HCT116 (cell line): ENCODE measurements at regions not wholly inside any gene's neighbourhood (a gene's known extent, or its start where the extent isn't known, plus 50 kb on each side); places are given as distances from the start of the nearest gene placed in this dataset.

Source experiments
- ATAC-seq: fragments of 200-7000 bp; cut with Tn5 transposase; 2 replicates; pipeline ENCODE4 v1.9.1; 2020; ENCODE audit warnings: mild to moderate bottlenecking, moderate library complexity
- BruUV-seq: library from RNA; stranded (reverse); fragments of 400-500 nt; replicated peaks from 2 replicates; lab custom pipeline; 2021; lab: Mats Ljungman, UMichigan
- CTCF ChIA-PET: fragments of 300-600 bp; sonication (Branson Sonifier 250); formaldehyde crosslinking; loops from one replicate; lab custom pipeline; 2021; ENCODE audit warnings: antibody characterized with exemption; lab: Charles Lee
- POLR2A ChIA-PET: fragments of 300-600, 350-600 bp; sonication (Branson Sonifier 250); formaldehyde crosslinking; loops from one replicate; lab custom pipeline; 2021; ENCODE audit warnings: antibody characterized with exemption; lab: Charles Lee
- RAD21 ChIA-PET, 2 experiments: fragments of 300-600 bp; sonication (Branson Sonifier 250); formaldehyde crosslinking; loops; one replicate each; lab custom pipeline; 2023; ENCODE audit warnings: low total read pairs in 2 of 2; ENCODE audit not compliant: uncharacterized antibody in 2 of 2, unreplicated experiment in 2 of 2, low non-redundant PET in 1 of 2; lab: Charles Lee
- DNase-seq: peaks from one replicate; pipeline ENCODE4 v3.0.0-alpha.2; 2010; ENCODE audit warnings: low read depth, low spot score
- H2AFZ ChIP-seq: fragments of 200-600 bp; shearing (Covaris generic), sonication (generic); 2 replicates; pipeline ENCODE4 v1.6.1; 2017; ENCODE audit warnings: low read depth, mixed run types, mixed read lengths, antibody characterized with exemption, low read length; ENCODE audit not compliant: poor library complexity, severe bottlenecking
- H3K27ac ChIP-seq: 2 replicates; pipeline ENCODE4 v1.5.1; 2012; ENCODE audit warnings: low read depth, low read length
- H3K27me3 ChIP-seq: fragments of 200-600 bp; sonication (generic); 2 replicates; pipeline ENCODE4 v1.6.1; 2016; ENCODE audit warnings: mixed run types, low read length, mixed read lengths; ENCODE audit not compliant: insufficient read depth
- H3K36me3 ChIP-seq, 2 experiments: fragments of 200-500 bp in 1 of 2; fragments of 200-600 bp in 1 of 2; sonication (Bioruptor generic) in 1 of 2; sonication (generic) in 1 of 2; 2 replicates each; pipeline versions ENCODE4 v1.5.1 to v1.6.1; 2014 to 2016; ENCODE audit warnings: low read length in 2 of 2, inconsistent platforms in 1 of 2, mixed read lengths in 1 of 2, mixed run types in 1 of 2; ENCODE audit not compliant: insufficient read depth in 2 of 2, control insufficient read depth in 1 of 2
- H3K4me1 ChIP-seq, 2 experiments: fragments of 200-600 bp in 1 of 2; sonication (generic) in 1 of 2; 2 replicates each; pipeline versions ENCODE4 v1.5.1 to v1.6.1; 2012 to 2017; ENCODE audit warnings: low read length in 2 of 2, inconsistent platforms in 1 of 2, mild to moderate bottlenecking in 1 of 2, mixed read lengths in 1 of 2, mixed run types in 1 of 2, moderate library complexity in 1 of 2; ENCODE audit not compliant: insufficient read depth in 2 of 2, control insufficient read depth in 1 of 2
- H3K4me2 ChIP-seq: fragments of 200-600 bp; sonication (generic); 2 replicates; pipeline ENCODE4 v1.6.1; 2017; ENCODE audit warnings: mixed run types, low read length, mixed read lengths
- H3K4me3 ChIP-seq, 2 experiments: fragments of 200-600 bp in 1 of 2; sonication (generic) in 1 of 2; replicated peaks in 1 of 2; 2 replicates each; pipeline ENCODE4 v1.5.1; 2011 to 2016; ENCODE audit warnings: low read length in 2 of 2, control low read depth in 1 of 2, low read depth in 1 of 2, mild to moderate bottlenecking in 1 of 2, mixed read lengths in 1 of 2, mixed run types in 1 of 2
- H3K79me2 ChIP-seq: fragments of 200-600 bp; sonication (generic); 2 replicates; pipeline ENCODE4 v1.6.1; 2017; ENCODE audit warnings: mild to moderate bottlenecking, mixed run types, low read length, moderate library complexity, mixed read lengths; ENCODE audit not compliant: insufficient read depth
- H3K9ac ChIP-seq: fragments of 200-600 bp; sonication (generic); 2 replicates; pipeline ENCODE4 v1.6.1; 2016; ENCODE audit warnings: low read length, mixed read lengths
- H3K9me2 ChIP-seq: fragments of 200-600 bp; sonication (generic), shearing (Covaris generic); 2 replicates; pipeline ENCODE4 v1.6.1; 2017; ENCODE audit warnings: mixed run types, mild to moderate bottlenecking, moderate library complexity; ENCODE audit not compliant: insufficient read depth
- H3K9me3 ChIP-seq, 2 experiments: fragments of 200-500 bp in 1 of 2; fragments of 200-600 bp in 1 of 2; sonication (Bioruptor generic) in 1 of 2; sonication (generic) in 1 of 2; 2 replicates each; pipeline ENCODE4 v1.6.1; 2014 to 2017; ENCODE audit warnings: low read length in 2 of 2, mixed read lengths in 2 of 2, inconsistent platforms in 1 of 2, low read depth in 1 of 2, mild to moderate bottlenecking in 1 of 2, mixed run types in 1 of 2, moderate library complexity in 1 of 2; ENCODE audit not compliant: control insufficient read depth in 1 of 2, insufficient read depth in 1 of 2
- H4K20me1 ChIP-seq: fragments of 200-600 bp; sonication (generic), shearing (Covaris generic); 2 replicates; pipeline ENCODE4 v1.6.1; 2017; ENCODE audit warnings: mixed run types, mild to moderate bottlenecking, moderate library complexity; ENCODE audit not compliant: insufficient read depth
- CBX3 ChIP-seq: IDR thresholded peaks from 2 replicates; pipeline ENCODE4 v1.6.1; 2012; ENCODE audit warnings: low read depth
- CEBPB ChIP-seq: IDR thresholded peaks from 2 replicates; pipeline ENCODE4 v1.6.1; 2012; ENCODE audit warnings: low read depth
- EGR1 ChIP-seq: IDR thresholded peaks from 2 replicates; pipeline ENCODE4 v1.6.1; 2012; ENCODE audit warnings: low read depth
- ELF1 ChIP-seq: IDR thresholded peaks from 2 replicates; pipeline ENCODE4 v1.6.1; 2012; ENCODE audit warnings: low read depth, borderline replicate concordance
- EZH2 ChIP-seq: fragments of 200-600 bp; sonication (generic); IDR thresholded peaks from 2 replicates; pipeline ENCODE4 v1.6.1; 2017; ENCODE audit warnings: antibody characterized with exemption, mixed run types
- EZH2phosphoT487 ChIP-seq: fragments of 200-600 bp; IDR thresholded peaks from 2 replicates; pipeline ENCODE4 v1.6.1; 2018; ENCODE audit warnings: antibody characterized with exemption, borderline replicate concordance
- FOSL1 ChIP-seq: IDR thresholded peaks from 2 replicates; pipeline ENCODE4 v1.6.1; 2012; ENCODE audit warnings: low read depth
- JUND ChIP-seq: IDR thresholded peaks from 2 replicates; pipeline ENCODE4 v1.6.1; 2012
- POLR2A ChIP-seq: IDR thresholded peaks from 2 replicates; pipeline ENCODE4 v1.7.0; 2011; ENCODE audit warnings: borderline replicate concordance; ENCODE audit not compliant: insufficient read depth, insufficient read length; ENCODE audit errors: extremely low read depth
- RAD21 ChIP-seq: IDR thresholded peaks from 2 replicates; pipeline ENCODE4 v1.6.1; 2012; ENCODE audit warnings: low read depth, mild to moderate bottlenecking
- SIN3A ChIP-seq: IDR thresholded peaks from 2 replicates; pipeline ENCODE4 v1.6.1; 2012; ENCODE audit warnings: low read depth
- SRF ChIP-seq: IDR thresholded peaks from 2 replicates; pipeline ENCODE4 v1.6.1; 2012; ENCODE audit warnings: low read depth
- TCF7L2 ChIP-seq: IDR thresholded peaks from 2 replicates; pipeline ENCODE4 v1.7.0; 2011; ENCODE audit warnings: borderline replicate concordance, inconsistent platforms; ENCODE audit not compliant: insufficient read depth, insufficient read length; ENCODE audit errors: extremely low read depth
- YY1 ChIP-seq: IDR thresholded peaks from 2 replicates; pipeline ENCODE4 v1.6.1; 2011; ENCODE audit warnings: low read length, low read depth, moderate library complexity, mild to moderate bottlenecking; ENCODE audit not compliant: insufficient replicate concordance; ENCODE audit errors: extremely low read depth
- ZFX ChIP-seq: fragments of 450-650 bp; IDR thresholded peaks from 2 replicates; pipeline ENCODE4 v1.6.1; 2017
- ZNF274 ChIP-seq: fragments of 200-500 bp; sonication (Bioruptor generic); IDR thresholded peaks from 2 replicates; pipeline ENCODE4 v1.6.1; 2014; ENCODE audit warnings: mild to moderate bottlenecking, low read depth, low read length, inconsistent platforms
- intact Hi-C: fragments of 100-400 bp; cut with micrococcal nuclease; formaldehyde crosslinking; loops from 2 replicates; pipeline ENCODE4 v1.10.0; 2022
- TF ChIP-seq, protein P1 (sequence below): IDR thresholded peaks from 2 replicates; pipeline ENCODE4 v1.6.1; 2012
- TF ChIP-seq, protein P2 (sequence below): IDR thresholded peaks from 2 replicates; pipeline ENCODE4 v1.6.1; 2012; ENCODE audit warnings: low read depth
- TF ChIP-seq, protein P3 (sequence below), 3 experiments: fragments of 200-600 bp in 1 of 3; sonication (generic) in 1 of 3; IDR thresholded peaks in 2 of 3; conservative IDR thresholded peaks in 1 of 3; 2 replicates each; pipeline ENCODE4 v1.5.1; 2012 to 2017; ENCODE audit warnings: low read depth in 2 of 3, low read length in 2 of 3, antibody characterized with exemption in 1 of 3, borderline replicate concordance in 1 of 3, control low read depth in 1 of 3, mild to moderate bottlenecking in 1 of 3, mixed read lengths in 1 of 3, mixed run types in 1 of 3, moderate library complexity in 1 of 3; ENCODE audit not compliant: insufficient read depth in 1 of 3

GRCh38 chr3:107882261-107882660 lies 208.6 kb downstream of the CD47 start:
- POLR2A ChIA-PET = no interaction called here
- Histone ChIP-seq H3K9me2 (no peaks in the 10 kb centered on the region), H3K9ac (no peak overlapping the region), H3K4me2 (no peak overlapping the region), H2AFZ (no peak overlapping the region), H3K27ac (no peak overlapping the region), H4K20me1 (no peaks in the 10 kb centered on the region), H3K36me3 (no peaks in the 10 kb centered on the region), H3K4me3 (no peak overlapping the region), H3K9me3 (no peaks in the 10 kb centered on the region), H3K27me3 (no peaks in the 10 kb centered on the region), H3K79me2 (no peaks in the 10 kb centered on the region), H3K4me1 (no peaks in the 10 kb centered on the region)
- TF ChIP-seq JUND (no peak), CEBPB (no peak), FOSL1 (no peak), ZNF274 (no peak), CBX3 (no peak), YY1 (no peak), ELF1 (no peak), EZH2 (no peak), SIN3A (no peak), SRF (no peak), TCF7L2 (no peak), EGR1 (no peak), POLR2A (no peak), EZH2phosphoT487 (no peak), RAD21 (no peak), ZFX (no peak)
- TF ChIP-seq, protein P1, sequence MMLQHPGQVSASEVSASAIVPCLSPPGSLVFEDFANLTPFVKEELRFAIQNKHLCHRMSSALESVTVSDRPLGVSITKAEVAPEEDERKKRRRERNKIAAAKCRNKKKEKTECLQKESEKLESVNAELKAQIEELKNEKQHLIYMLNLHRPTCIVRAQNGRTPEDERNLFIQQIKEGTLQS = no peak
- TF ChIP-seq, protein P2, sequence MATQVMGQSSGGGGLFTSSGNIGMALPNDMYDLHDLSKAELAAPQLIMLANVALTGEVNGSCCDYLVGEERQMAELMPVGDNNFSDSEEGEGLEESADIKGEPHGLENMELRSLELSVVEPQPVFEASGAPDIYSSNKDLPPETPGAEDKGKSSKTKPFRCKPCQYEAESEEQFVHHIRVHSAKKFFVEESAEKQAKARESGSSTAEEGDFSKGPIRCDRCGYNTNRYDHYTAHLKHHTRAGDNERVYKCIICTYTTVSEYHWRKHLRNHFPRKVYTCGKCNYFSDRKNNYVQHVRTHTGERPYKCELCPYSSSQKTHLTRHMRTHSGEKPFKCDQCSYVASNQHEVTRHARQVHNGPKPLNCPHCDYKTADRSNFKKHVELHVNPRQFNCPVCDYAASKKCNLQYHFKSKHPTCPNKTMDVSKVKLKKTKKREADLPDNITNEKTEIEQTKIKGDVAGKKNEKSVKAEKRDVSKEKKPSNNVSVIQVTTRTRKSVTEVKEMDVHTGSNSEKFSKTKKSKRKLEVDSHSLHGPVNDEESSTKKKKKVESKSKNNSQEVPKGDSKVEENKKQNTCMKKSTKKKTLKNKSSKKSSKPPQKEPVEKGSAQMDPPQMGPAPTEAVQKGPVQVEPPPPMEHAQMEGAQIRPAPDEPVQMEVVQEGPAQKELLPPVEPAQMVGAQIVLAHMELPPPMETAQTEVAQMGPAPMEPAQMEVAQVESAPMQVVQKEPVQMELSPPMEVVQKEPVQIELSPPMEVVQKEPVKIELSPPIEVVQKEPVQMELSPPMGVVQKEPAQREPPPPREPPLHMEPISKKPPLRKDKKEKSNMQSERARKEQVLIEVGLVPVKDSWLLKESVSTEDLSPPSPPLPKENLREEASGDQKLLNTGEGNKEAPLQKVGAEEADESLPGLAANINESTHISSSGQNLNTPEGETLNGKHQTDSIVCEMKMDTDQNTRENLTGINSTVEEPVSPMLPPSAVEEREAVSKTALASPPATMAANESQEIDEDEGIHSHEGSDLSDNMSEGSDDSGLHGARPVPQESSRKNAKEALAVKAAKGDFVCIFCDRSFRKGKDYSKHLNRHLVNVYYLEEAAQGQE = no peak
- TF ChIP-seq, protein P3, sequence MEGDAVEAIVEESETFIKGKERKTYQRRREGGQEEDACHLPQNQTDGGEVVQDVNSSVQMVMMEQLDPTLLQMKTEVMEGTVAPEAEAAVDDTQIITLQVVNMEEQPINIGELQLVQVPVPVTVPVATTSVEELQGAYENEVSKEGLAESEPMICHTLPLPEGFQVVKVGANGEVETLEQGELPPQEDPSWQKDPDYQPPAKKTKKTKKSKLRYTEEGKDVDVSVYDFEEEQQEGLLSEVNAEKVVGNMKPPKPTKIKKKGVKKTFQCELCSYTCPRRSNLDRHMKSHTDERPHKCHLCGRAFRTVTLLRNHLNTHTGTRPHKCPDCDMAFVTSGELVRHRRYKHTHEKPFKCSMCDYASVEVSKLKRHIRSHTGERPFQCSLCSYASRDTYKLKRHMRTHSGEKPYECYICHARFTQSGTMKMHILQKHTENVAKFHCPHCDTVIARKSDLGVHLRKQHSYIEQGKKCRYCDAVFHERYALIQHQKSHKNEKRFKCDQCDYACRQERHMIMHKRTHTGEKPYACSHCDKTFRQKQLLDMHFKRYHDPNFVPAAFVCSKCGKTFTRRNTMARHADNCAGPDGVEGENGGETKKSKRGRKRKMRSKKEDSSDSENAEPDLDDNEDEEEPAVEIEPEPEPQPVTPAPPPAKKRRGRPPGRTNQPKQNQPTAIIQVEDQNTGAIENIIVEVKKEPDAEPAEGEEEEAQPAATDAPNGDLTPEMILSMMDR (IDR thresholded peaks at IDR 0.05 in 2 of 3, conservative IDR thresholded peaks at IDR 0.05 in 1 of 3; ENCODE audit: borderline replicate concordance in 1 of 3, insufficient read depth in 1 of 3, low read depth in 2 of 3, low read length in 2 of 3) = no peak
- no TSS peak for BruUV-seq
- ATAC-seq (no peak), DNase-seq (no peak)
- intact Hi-C loops = no loop called here
- RAD21 ChIA-PET = no interaction called here
- CTCF ChIA-PET = no interaction called here
